GM12873 (cell line): ENCODE measurements at regions not wholly inside any gene's neighbourhood (a gene's known extent, or its start where the extent isn't known, plus 50 kb on each side); places are given as distances from the start of the nearest gene placed in this dataset.

Source experiments
- TF ChIP-seq, protein P1 (sequence below): IDR thresholded peaks from 2 replicates; pipeline ENCODE4 v1.5.1; 2012; ENCODE audit warnings: low read depth, mild to moderate bottlenecking, moderate library complexity, low read length, control low read depth; ENCODE audit not compliant: insufficient read depth; ENCODE audit errors: missing control alignments

GRCh38 chr5:120108586-120109248 is 355.4 kb upstream of the PRR16 start:
- TF ChIP-seq, protein P1, sequence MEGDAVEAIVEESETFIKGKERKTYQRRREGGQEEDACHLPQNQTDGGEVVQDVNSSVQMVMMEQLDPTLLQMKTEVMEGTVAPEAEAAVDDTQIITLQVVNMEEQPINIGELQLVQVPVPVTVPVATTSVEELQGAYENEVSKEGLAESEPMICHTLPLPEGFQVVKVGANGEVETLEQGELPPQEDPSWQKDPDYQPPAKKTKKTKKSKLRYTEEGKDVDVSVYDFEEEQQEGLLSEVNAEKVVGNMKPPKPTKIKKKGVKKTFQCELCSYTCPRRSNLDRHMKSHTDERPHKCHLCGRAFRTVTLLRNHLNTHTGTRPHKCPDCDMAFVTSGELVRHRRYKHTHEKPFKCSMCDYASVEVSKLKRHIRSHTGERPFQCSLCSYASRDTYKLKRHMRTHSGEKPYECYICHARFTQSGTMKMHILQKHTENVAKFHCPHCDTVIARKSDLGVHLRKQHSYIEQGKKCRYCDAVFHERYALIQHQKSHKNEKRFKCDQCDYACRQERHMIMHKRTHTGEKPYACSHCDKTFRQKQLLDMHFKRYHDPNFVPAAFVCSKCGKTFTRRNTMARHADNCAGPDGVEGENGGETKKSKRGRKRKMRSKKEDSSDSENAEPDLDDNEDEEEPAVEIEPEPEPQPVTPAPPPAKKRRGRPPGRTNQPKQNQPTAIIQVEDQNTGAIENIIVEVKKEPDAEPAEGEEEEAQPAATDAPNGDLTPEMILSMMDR: no peak

DNA sequence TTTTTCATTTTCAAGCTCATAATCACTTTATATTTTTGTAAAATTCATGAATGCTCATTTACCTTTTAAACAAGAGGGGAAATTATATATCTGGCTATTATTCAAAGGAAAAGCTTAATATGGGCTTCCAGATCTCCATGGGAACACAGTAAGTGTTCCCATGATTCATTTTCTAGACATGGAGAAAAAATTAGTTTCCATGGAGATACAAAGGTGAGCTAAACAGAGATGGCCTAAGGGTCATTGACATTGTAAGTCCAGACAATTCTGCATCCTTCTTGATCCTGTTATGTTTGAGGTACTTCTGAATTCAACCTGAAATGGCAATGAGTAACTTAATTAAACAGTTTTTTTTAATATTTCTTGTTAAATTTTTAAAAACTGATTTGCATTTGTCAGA is 341.4 kb upstream of the PRR16 start:
- TF ChIP-seq, protein P1: no peak

GRCh38 chr5:120124031-120124430 is 340.1 kb upstream of the PRR16 start:
- TF ChIP-seq, protein P1: no peak

DNA sequence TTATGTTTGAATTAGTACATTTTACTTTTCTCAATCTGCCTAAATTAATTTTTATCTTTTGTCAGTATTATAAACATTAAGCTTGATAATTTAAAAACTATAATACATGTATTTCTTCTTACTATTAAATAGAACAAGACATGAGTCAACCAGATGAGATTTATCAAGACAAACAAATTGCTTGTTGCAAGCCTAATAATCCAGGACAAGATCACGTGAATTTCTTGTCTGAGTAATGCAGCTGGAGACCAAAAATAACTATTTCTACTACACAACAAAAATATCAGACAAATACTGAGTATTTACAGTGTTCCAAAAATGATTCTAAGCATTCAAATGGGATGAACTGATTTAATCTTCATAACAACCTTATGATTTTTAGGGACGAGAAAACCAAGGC is 339.1 kb upstream of the PRR16 start:
- TF ChIP-seq, protein P1: no peak

GRCh38 chr5:120134944-120135343 is 329.2 kb upstream of the PRR16 start:
- TF ChIP-seq, protein P1: no peak

DNA sequence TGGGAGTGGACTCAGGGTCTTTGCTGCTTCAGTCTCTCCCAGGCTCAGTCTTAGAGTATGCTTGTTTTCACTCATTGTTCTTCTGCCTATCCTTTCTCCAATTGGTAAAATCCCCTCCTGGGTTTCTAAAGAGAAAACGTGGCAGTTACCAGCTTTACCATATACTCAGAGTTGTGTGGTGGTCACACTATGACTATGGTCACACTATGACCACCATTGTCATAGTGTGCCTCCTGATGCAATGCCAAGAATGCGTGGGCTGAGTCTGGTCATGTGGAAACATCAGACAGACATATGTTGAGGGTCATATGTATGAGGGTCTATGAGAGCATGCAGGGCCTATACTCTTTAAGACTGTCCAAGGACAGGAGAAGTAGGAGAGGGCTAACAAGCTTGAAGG is 326.5 kb upstream of the PRR16 start:
- TF ChIP-seq, protein P1: no peak

DNA sequence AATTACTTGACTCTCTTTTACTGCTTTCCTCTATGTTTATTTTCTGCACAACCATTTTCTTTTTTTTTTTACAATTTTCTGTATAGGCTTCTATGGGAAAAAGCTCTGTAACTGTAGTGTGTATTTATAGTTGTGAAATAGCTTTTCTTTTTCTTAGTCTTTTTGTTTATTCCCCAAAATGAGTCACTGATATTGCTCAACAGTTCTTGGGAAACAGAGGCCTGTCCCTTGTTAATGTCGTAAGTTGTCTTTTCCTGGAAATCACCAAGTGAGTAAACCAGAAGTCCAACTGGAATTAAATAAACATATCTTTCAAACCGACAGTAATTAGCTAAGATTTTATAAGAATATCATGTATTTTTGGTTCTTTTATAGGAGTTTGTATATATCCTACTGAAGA is 325.1 kb upstream of the PRR16 start:
- TF ChIP-seq, protein P1: no peak
